HG03135 (cell line): ENCODE measurements at regions not wholly inside any gene's neighbourhood (a gene's known extent, or its start where the extent isn't known, plus 50 kb on each side); places are given as distances from the start of the nearest gene placed in this dataset.
"Not testable (repeated sequence)": the region's sequence is repeated elsewhere in the genome, so short reads cannot be mapped to it uniquely, and the experiment has no call there.

Experiments
- ATAC-seq: cut with Tn5 transposase; IDR thresholded peaks from one replicate; pipeline ENCODE4 v1.9.1; 2021; ENCODE audit warnings: mild to moderate bottlenecking, moderate library complexity; ENCODE audit not compliant: unreplicated experiment

DNA sequence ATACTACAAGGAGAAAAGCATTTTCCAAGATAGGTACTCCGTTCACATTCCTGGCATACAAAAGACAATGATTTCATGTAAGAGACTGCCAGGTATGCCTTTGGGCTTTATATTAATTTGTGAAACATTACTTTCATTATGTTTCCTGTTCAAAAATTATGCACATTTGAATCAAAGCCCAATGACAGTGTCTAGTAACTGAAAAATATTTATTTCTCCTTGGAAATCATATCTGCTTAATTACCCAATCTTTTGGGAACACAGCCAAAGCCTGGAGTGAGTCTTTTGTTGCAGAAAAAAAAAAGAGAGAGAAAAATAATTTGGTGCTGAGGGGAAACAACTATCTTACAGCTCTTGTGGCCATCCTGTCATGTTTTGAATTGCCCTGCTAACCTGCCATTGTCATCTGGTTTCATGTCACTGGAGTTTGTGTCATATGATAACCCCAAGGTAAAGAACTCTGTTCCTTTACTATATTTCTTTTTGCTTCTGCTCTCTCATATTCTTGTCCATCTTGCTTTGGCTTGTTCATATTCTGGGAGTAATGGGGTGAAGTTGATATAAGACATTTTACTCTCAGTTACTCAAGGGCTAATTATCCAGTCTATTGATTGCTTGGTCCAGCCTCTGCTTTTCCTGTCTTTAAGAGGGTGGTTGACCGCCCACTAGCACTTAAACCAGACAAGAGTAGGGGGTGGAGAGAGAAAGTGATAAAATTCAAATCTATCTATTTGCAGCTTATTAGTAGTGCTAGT is 238.3 kb upstream of the NUDT12 start:
- ATAC-seq = no peak

DNA sequence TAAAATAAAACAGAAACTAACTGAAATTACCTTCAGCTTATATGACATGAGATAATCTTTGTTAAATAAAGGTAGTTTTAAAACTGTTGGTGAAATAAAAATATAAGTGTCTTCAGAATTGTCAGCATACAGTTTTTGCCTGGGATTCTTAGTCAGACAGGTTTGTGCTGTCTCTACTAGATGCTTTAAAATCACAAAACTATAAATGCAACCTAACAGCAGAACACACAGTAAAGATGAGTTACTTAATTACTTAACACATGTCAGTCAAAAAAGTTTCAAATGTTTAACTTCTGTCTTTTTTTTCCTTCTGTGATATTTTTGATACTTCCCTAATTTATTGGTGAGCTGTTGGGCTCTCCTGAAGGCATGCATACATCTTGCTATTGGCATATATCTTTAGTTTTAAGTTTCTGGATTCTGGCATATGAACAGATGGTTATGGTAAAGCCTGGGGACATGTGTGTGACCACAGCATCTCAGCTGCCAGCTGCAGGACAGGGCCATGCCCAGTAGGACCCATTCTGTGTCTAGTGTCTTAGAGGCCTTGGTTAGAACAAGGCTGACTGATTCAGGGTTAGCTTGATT is 231.1 kb upstream of the NUDT12 start:
- no peak for ATAC-seq

GRCh38 chr5:103785569-103785968 is 223.0 kb upstream of the NUDT12 start:
- ATAC-seq = no peak

GRCh38 chr5:103783669-103784068 is 221.1 kb upstream of the NUDT12 start:
- ATAC-seq = no peak

- ATAC-seq = no peak
These were observed 218.2 kb upstream of the NUDT12 start for GRCh38 chr5:103780794-103781193.

DNA sequence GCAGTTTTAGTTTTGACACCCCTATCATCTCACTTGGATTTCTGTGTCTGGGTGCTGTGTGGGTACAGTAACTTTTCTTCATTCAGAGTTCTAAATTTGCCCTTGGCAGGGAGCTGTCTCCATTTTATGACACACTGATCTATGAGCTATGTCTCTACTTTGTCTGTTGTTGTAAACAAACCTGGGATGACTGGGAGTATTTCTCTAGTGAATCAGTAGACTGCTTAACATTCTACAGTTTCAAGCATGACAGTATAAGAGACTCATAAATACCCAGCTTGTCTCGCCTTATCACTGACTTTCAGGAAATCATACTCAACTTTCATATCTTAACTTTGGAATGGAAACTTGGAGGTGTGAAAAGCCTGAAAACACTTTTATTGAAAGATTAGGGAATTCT is 212.1 kb upstream of the NUDT12 start:
- ATAC-seq = no peak

DNA sequence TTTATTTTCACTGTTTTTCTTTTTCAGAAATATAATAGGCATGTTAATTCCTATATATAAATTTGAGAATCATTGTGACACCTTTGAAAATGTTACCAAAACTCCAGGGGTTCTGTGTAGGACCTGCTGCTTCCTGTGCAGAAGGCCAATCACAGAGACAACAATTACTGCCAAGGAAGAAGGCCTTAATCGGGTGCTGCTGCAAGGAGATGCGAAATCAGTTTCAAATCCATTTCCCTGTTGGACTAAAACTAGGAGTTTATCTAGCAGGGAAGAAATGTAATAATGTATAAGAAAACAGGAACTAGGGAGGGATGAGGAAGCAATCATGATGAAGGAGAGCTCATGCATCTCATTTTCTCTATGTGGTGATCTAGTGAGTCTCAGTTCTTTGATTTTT is 209.7 kb upstream of the NUDT12 start:
- no peak for ATAC-seq

GRCh38 chr5:103764403-103764802 is 201.8 kb upstream of the NUDT12 start:
- no peak for ATAC-seq

DNA sequence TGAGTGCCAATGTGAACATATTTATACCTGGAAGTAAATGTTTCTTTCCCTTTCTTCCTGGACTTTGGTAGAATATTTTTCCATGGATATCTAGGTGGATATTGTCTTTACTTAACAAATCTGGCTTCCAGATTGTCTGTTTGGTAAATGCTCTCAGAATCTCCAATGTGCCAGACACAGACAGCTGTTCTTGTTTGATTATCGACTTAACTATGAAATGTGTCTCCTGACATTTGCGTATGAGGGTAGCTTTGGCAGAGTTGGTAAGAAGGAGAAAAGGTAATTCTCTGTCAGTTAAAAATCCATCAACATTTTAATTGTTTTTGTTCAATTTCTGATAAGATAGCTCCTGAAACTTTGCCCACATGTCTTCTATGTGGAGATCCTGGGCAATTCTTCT is 196.4 kb upstream of the NUDT12 start:
- ATAC-seq = no peak

GRCh38 chr5:103755974-103756373 is 193.4 kb upstream of the NUDT12 start:
- ATAC-seq = no peak

- ATAC-seq = no peak
These were observed 182.9 kb upstream of the NUDT12 start for GRCh38 chr5:103745353-103746065.

DNA sequence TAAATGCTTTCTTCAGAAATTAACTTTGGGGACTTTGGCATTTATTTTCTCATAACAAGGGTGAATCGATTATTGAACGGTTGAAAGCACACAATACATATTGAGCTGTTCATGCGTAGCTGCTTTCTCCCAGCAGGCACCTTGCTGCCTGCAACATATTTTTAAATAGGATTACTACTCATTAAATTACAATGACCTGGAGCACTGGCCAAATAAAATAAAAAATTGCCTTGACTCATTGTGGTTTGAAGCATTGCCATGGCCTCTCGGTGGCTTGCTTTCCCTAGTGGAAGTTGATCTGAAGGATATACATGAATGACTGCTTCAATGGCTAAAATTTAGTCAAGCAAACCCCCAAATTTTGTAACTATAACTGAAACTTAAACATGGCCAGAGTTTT is 181.6 kb upstream of the NUDT12 start:
- ATAC-seq = no peak

DNA sequence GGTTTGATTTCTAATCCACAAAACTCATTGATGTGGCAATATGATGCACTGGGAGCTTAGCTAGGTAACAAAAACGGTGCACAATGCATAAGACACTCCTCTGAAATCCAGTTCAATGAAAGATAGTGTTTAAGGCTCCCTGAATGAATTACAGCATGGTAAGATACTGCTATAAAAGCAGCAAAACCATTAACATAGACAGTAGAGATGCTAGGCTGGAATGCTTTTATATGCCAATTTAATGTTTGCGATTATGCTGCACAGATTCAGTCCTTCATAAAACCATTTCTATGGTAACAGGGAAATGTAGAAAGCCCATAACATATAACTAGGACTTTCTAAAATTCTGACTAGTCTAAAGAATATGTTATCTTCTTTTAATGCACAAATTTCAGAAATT is 180.8 kb upstream of the NUDT12 start:
- ATAC-seq = no peak

DNA sequence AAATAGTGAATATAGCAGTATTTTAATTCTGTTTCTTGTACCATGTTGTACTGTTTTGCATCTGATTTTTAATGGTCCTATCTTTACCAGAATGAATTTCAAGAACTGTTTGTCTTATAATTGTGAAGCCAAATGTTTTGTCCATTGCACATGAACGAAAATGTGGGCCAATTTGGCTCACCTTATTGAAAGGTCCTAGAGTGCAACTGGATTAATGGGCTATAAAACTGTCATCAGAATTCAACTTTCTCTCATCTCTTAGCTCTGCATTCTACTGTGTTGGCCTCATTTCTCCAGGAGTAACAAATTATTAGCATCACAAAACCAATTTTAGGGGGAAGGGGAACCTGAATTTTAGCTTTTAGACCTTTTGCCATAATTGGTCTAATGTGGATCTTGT is 179.4 kb upstream of the NUDT12 start:
- no peak for ATAC-seq

GRCh38 chr5:103736343-103736742 is 173.8 kb upstream of the NUDT12 start:
- ATAC-seq = not testable (repeated sequence)

- no peak for ATAC-seq
These were observed 161.7 kb upstream of the NUDT12 start for GRCh38 chr5:103724271-103724670.

DNA sequence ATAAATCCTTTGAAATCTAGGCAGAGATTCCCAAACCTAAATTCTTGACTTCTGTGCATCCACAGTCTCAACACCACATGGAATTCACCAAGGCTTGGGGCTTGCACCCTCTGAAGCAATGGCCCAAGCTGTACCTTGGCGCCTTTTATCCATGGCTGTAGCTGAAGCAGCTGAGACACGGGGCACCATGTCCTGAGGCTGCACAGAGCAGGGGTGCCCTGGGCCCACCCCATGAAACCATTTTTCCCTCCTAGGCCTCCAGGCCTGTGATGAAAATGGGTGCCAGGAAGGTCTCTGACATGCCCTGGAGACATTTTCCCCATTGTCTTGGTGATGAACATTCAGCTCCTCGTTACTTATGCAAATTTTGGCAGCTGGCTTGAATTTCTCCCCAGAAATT is 158.6 kb upstream of the NUDT12 start:
- no peak for ATAC-seq

DNA sequence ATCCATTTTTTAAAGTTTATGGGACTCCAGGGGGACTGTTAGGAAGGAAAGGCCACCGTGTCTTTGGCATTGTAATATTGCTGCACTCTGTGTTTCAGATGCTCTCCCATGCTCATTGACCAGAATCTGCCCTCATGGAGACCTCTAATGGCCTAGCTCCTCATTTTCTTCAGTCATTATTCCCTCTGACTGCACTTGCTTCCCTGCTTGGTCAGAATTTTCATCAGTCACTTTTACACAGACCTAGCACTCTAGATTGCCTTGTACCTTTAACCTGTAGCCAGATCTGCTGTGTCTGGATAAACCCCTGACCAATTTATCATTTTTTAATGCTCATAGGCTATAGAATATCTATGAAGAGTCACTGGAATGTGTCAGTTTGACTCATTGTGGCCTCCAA is 155.5 kb upstream of the NUDT12 start:
- no peak for ATAC-seq

GRCh38 chr5:103708601-103709000 is 146.0 kb upstream of the NUDT12 start:
- no peak for ATAC-seq

GRCh38 chr5:103706939-103707682 is 144.5 kb upstream of the NUDT12 start:
- no peak for ATAC-seq

DNA sequence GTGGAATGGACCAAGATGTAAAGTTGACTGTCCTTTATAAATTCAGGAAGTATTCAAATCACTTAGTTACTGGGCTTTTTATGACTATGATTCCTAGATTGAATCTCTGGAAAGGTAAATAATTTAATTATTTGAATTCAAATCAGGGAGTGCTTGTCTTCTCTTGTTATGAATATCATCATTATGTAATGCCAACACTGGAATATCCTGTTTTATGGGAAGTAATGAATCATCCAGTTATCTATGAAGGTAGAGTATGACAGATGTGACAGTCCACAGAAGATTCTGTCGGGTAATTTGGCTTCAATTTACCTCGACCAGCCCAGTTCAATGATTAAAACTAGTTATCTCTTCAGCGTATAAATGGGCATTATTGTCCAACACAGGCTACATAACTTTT is 141.0 kb upstream of the NUDT12 start:
- no peak for ATAC-seq

- no peak for ATAC-seq
These were observed 130.9 kb upstream of the NUDT12 start for GRCh38 chr5:103693517-103693916.
